K562 (cell line): ENCODE measurements at regions not wholly inside any gene's neighbourhood (a gene's known extent, or its start where the extent isn't known, plus 50 kb on each side); places are given as distances from the start of the nearest gene placed in this dataset.

Experiments used
- small RNA-seq: library from RNA; depleted of rRNA; stranded (forward); fragments of <200 nt; gene quantifications from one replicate; pipeline ENCODE3, GENCODE V24; 2014

Small RNA genes in the stretch of these regions (small RNA-seq; reads per million reads assigned to genes)
- 27.4 reads per million, percentile 97 among the genes with 10 or more reads in this experiment for gene RNA5SP426
